Right ventricle myocardium inferior (tissue), 1 donor: ENCODE measurements at regions not wholly inside any gene's neighbourhood (a gene's known extent, or its start where the extent isn't known, plus 50 kb on each side); places are given as distances from the start of the nearest gene placed in this dataset.
"Not testable (repeated sequence)": the region's sequence is repeated elsewhere in the genome, so short reads cannot be mapped to it uniquely, and the experiment has no call there.

ENCODE experiments used
- ATAC-seq: fragments of 200-7000 bp; cut with Tn5 transposase; one replicate; pipeline ENCODE4 v1.9.1; 2020; ENCODE audit warnings: mild to moderate bottlenecking, moderate library complexity
- DNase-seq: peaks from one replicate; pipeline ENCODE4 v3.0.0; 2021; ENCODE audit errors: missing footprints
- intact Hi-C: fragments of 100-400 bp; cut with DNase I; formaldehyde crosslinking; loops from one replicate; pipeline ENCODE4 v1.11.0; 2022
- donor health status: DM: no; HTN: yes; CAD: no; lungs with severe emphysema.

GRCh38 chr1:190908691-190909090, 431.0 kb upstream of the BRINP3 start:
- no peak for DNase-seq
- no peak for ATAC-seq
- intact Hi-C loops: no loop called here

DNA sequence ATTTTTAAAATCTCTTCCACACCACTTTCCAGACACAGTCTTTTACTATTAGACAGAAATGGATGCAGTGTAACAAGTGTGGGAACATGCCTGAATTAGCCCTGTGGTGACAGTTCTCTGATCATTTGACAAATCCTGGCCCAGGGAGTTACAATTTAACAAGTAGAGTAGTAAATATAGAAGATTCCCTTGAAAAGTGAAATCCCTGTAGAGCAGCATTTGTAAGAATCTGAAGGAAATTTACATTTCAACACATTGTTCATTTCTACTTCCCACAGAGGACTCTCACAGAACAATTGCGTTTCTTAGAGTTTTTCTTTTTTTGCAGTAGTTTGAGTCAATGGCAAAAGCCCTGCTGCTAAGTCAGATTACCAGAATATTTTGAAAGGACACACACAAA, 458.3 kb upstream of the BRINP3 start:
- intact Hi-C loops: no loop called here
- ATAC-seq (no peak), DNase-seq (no peak)

- intact Hi-C loops: no loop called here
- DNase-seq (no peak), ATAC-seq (no peak)
These were observed 458.7 kb upstream of the BRINP3 start for GRCh38 chr1:190936337-190936736.

- ATAC-seq (no peak), DNase-seq (no peak)
- intact Hi-C loops: no loop called here
These were observed 463.3 kb upstream of the BRINP3 start for GRCh38 chr1:190940951-190941350.

- intact Hi-C loops: no loop called here
- DNase-seq (no peak), ATAC-seq (no peak)
These were observed 464.8 kb upstream of the BRINP3 start for GRCh38 chr1:190942475-190942874.

DNA sequence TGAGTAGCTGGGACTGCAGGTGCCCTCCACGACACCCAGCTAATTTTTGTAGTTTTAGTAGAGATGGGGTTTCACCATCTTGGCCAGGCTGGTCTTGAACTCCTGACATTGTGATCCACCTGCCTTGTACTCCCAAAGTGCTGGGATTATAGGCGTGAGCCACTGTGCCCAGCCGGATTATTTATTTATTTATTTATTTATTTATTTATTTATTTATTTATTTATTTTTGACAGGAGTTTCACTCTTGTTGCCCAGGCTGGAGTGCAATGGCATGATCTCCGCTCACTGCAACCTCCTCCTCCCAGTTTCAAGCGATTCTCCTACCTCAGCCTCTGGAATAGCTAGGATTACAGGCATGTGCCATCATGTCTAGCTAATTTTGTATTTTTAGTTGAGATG, 466.1 kb upstream of the BRINP3 start:
- DNase-seq, intact Hi-C loops, ATAC-seq: not testable (repeated sequence)

- ATAC-seq (no peak), DNase-seq (no peak)
- intact Hi-C loops: no loop called here
These were observed 472.3 kb upstream of the BRINP3 start for GRCh38 chr1:190949939-190950338.

DNA sequence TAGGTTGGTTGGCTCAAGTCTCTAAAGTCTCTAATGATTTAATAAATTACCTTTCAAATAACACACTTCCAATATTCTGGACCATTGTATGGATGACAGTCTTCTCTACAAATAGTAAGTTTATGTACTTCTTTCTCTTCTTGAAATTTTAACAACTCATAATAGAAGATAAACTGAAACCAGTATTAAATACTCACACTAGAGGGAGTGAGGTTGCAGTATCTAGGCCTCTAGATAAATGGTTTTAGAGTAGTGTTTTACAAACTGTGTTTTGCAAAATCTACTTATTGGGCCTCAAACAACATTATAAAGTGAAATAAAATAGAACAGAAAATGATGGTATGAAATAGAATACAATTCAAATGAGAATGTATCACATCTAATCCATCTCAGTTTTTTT, 479.9 kb upstream of the BRINP3 start:
- no peak for ATAC-seq
- intact Hi-C loops: no loop called here
- no peak for DNase-seq

DNA sequence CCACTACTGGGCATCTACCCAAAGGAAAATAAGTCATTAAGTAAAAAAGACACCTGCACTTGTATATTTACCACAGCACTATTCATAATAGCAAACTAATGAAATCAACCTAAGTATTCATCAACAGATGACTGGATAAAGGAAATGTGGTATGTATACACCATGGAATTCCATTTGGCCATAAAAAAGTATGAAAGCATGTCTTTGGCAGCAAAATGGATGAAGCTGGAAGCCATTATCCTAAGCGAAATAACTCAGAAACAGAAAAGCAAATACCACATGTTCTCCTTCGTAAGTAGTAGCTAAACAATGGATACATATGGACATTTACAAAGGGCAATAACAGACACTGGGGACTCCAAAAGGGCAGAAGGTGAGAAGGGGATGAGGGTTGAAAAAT, 485.7 kb upstream of the BRINP3 start:
- intact Hi-C loops: no loop called here
- DNase-seq (no peak), ATAC-seq (no peak)

GRCh38 chr1:190975827-190976226, 498.2 kb upstream of the BRINP3 start:
- DNase-seq (no peak), ATAC-seq (no peak)
- intact Hi-C loops: no loop called here

DNA sequence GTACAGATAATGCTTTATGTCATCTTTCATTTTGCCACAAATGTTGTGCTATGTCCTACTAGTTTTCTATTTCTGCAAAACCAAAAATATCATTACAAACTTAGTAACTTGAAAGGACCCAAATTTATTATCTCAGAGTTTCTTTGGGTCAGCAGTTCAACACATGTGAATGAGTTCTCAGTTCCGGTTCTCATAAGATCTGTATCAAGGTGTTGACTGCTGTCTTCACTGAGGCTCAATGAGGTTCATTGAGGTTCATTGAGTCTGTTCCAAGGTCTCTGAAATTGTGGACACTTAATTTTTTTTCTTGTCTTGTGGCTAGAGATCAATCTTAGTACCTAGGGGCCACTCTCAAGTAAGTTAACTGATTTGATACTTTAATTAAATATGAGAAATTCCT, 525.1 kb upstream of the BRINP3 start:
- intact Hi-C loops: no loop called here
- ATAC-seq (no peak), DNase-seq (no peak)

- intact Hi-C loops: no loop called here
- no peak for ATAC-seq
These were observed 539.1 kb upstream of the BRINP3 start for GRCh38 chr1:191016765-191017164.

GRCh38 chr1:191022856-191023255, 545.2 kb upstream of the BRINP3 start:
- intact Hi-C loops: no loop called here
- no peak for ATAC-seq

More at GRCh38 chr1:191016765-191017164, 539.1 kb upstream of the BRINP3 start:
- DNase-seq: no peak

DNA sequence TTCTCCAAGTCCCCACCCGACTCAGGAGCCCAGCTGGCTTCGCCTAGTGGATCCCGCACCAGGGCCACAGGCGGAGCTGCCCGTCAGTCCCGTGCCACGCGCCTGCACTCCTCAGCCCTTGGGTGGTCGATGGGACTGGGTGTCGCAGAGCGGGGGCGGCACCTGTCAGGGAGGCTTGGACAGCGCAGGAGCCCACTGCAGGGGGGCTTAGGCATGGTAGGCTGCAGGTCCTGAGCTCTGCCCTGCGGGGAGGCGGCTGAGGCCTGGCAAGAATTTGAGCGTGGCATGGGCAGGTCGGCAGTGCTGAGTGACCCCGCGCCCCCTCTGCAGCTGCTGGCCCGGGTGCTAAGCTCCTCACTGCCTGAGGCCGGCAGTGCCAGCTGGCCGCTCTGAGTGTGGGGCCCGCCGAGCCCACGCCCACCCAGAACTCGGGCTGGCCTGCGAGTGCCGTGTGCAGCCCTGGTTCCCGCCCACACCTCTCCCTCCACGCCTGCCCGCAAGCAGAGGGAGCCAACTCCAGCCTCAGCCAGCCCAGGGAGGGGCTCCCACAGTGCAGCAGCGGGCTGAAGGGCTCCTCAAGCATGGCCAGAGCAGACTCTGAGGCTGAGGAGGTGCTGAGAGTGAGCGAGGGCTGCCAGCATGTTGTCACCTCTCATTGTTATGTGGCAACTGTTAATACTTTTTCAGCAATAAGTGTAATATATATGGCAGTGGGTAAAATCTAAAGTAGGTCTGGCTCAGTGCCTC, 548.4 kb upstream of the BRINP3 start:
- intact Hi-C loops: no loop called here
- peak; percentile 37 for DNase-seq
- no peak for ATAC-seq

More at GRCh38 chr1:191022856-191023255, 545.2 kb upstream of the BRINP3 start:
- no peak for DNase-seq

GRCh38 chr1:191026828-191027227, 549.2 kb upstream of the BRINP3 start:
- DNase-seq (peak; percentile 30), ATAC-seq (no peak)
- intact Hi-C loops: no loop called here

DNA sequence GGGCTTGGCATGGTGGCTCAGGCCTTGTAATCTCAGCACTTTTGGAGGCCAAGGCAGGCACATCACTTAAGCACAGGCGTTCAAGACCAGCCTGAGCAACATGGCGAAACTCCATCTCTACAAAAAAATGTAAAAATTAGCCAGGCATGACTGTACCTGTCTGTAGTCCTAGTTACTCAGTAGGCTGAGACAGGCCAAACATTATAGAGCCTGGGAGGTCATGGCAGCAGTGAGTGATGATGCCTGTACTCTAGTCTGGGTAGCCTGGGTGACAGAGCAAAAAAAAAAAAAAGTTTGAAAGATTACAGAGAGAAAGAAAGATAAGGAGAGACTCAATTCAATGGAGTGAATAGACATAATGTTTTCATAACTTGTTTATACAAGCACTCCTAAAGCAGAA, 556.5 kb upstream of the BRINP3 start:
- no peak for DNase-seq
- no peak for ATAC-seq
- intact Hi-C loops: no loop called here

GRCh38 chr1:191043066-191043465, 565.4 kb upstream of the BRINP3 start:
- intact Hi-C loops: no loop called here
- DNase-seq (no peak), ATAC-seq (no peak)

- DNase-seq (no peak), ATAC-seq (no peak)
- intact Hi-C loops: no loop called here
These were observed 572.1 kb upstream of the BRINP3 start for GRCh38 chr1:191049781-191050180.

DNA sequence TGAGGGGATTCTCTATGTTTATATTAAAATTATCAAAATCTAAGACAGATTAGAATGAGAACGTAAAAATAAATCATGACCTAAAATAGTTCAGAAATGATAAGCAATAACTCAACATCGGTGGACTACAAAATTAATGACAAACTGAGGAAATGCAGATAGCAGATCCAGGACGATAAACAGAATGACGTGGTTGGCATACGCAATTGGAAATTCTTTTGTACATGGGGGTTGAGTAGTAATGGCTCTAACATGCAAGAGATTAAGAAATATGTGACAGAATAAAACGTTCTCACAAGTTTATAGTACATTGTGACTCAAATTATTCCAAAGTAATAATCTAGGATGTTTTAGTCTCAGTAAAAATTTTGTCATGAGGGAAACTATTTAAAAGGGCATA, 575.2 kb upstream of the BRINP3 start:
- DNase-seq (no peak), ATAC-seq (no peak)
- intact Hi-C loops: no loop called here

DNA sequence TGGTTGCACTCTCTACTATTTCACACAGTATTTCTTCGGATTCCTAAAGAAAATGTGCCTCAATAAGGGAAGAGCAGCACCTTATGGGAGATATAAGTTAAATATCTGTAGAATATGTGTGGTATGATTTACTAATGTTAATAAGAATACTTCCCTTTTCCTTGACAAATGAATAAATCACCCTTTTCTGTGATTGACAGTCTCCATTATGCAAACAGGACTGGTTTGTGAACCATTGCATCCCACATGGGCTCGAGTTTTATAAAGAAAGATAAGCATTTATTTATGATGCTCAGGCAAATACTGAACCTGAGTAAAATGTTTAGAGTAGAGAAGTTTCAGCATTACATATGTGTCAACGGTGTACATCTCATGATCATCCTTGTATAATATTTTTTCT, 587.7 kb upstream of the BRINP3 start:
- intact Hi-C loops: no loop called here
- DNase-seq (no peak), ATAC-seq (no peak)

- ATAC-seq (no peak), DNase-seq (no peak)
- intact Hi-C loops: no loop called here
These were observed 588.1 kb upstream of the BRINP3 start for GRCh38 chr1:191065771-191066170.
